Fibroblast of the aortic adventitia (primary cell): ENCODE measurements at regions not wholly inside any gene's neighbourhood (a gene's known extent, or its start where the extent isn't known, plus 50 kb on each side); places are given as distances from the start of the nearest gene placed in this dataset.
"Not testable (repeated sequence)": the region's sequence is repeated elsewhere in the genome, so short reads cannot be mapped to it uniquely, and the experiment has no call there.

Experiments
- DNase-seq: peaks from one replicate; pipeline ENCODE4 v3.0.0-alpha.2; 2010; ENCODE audit warnings: low read depth
- H3K4me3 ChIP-seq: 2 replicates; pipeline ENCODE4 v1.5.1; 2011; ENCODE audit warnings: low read depth, mild to moderate bottlenecking, control low read depth, low read length, moderate library complexity
- CTCF ChIP-seq: IDR thresholded peaks from 2 replicates; pipeline ENCODE4 v1.5.1; 2011; ENCODE audit warnings: mild to moderate bottlenecking, low read length, control low read depth, inconsistent platforms; ENCODE audit not compliant: insufficient read depth

- no peak for DNase-seq
- no peak overlapping the region for H3K4me3 ChIP-seq
- TF ChIP-seq CTCF, result no peak
Observed at GRCh38 chr16:5305023-5305422, 207.4 kb upstream of the EEF2KMT start.

- no peak for TF ChIP-seq CTCF
- no peak for DNase-seq
- no peak overlapping the region for H3K4me3 ChIP-seq
Observed at GRCh38 chr16:5302372-5303114, 204.9 kb upstream of the EEF2KMT start.

GRCh38 chr16:5298202-5298601 is 200.6 kb upstream of the EEF2KMT start:
- TF ChIP-seq CTCF, result no peak
- no peak for DNase-seq

GRCh38 chr16:5296176-5296575 is 198.6 kb upstream of the EEF2KMT start:
- no peak for DNase-seq
- no peak for TF ChIP-seq CTCF
- no peak overlapping the region for H3K4me3 ChIP-seq

More at GRCh38 chr16:5298202-5298601, 200.6 kb upstream of the EEF2KMT start:
- no peak overlapping the region for H3K4me3 ChIP-seq

GRCh38 chr16:5295304-5295703 is 197.7 kb upstream of the EEF2KMT start:
- not testable (repeated sequence) for DNase-seq, H3K4me3 ChIP-seq

- DNase-seq, H3K4me3 ChIP-seq: not testable (repeated sequence)
Observed at GRCh38 chr16:5282152-5282551, 184.6 kb upstream of the EEF2KMT start.

- no peak for TF ChIP-seq CTCF
- H3K4me3 ChIP-seq, result no peak overlapping the region
- DNase-seq, result no peak
Observed at GRCh38 chr16:5257462-5257861, 159.9 kb upstream of the EEF2KMT start.

- no peak for TF ChIP-seq CTCF
- H3K4me3 ChIP-seq, result no peak overlapping the region
- DNase-seq, result no peak
Observed at GRCh38 chr16:5252791-5253190, 155.2 kb upstream of the EEF2KMT start.

- DNase-seq, result not testable (repeated sequence)
Observed at GRCh38 chr16:5247403-5247802, 149.8 kb upstream of the EEF2KMT start.

GRCh38 chr16:5240278-5240626 is 142.7 kb upstream of the EEF2KMT start:
- not testable (repeated sequence) for DNase-seq, H3K4me3 ChIP-seq

More at GRCh38 chr16:5247403-5247802, 149.8 kb upstream of the EEF2KMT start:
- H3K4me3 ChIP-seq, result not testable (repeated sequence)
